Stimulated activated CD4-positive, alpha-beta T cell treated with anti-CD3 and anti-CD28 coated beads, Interleukin-4, amount 100 ng/mL, for 4 hours (primary cell): ENCODE measurements at regions not wholly inside any gene's neighbourhood (a gene's known extent, or its start where the extent isn't known, plus 50 kb on each side); places are given as distances from the start of the nearest gene placed in this dataset.

Source experiments
- DNase-seq, 2 experiments: peaks; one replicate each; pipeline ENCODE4 v3.0.0-alpha.2; 2020

DNA sequence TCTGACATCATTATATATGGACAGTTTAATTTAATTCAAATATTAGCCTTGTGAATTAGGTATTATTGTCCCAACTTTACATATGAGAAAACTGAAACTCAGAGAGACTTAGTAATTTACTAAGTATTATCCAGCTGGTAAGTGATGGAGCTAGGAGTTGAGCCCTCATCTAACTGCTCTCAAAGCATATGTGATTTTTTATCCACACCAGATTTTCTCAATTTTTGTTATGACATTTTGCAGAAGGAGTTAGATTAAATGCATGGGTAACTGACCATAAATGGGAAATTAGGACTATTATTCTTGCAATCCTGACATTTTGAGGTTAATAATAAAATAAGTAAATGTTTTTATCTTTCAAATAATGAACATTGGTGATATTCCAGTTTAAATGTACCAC lies 778.3 kb upstream of the SORCS1 start:
- no peak for DNase-seq

DNA sequence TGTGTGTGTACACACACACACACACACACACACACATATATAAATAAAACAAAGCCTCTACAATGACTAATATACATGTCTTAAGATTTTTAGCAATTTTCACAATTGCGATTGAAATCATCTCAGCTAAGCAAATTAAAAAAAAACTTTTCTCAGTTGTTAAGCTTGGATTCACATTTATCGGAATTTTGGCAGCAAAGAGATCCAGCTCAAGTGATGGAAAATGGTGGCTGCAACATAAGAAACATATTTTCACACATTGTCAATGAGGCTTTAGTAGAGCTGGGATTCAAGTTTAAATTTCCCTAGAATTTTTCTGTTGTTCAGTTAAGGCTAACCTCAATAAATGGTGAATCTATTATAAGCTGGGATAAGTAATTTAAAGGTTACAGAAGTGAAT lies 768.6 kb upstream of the SORCS1 start:
- no peak for DNase-seq

DNA sequence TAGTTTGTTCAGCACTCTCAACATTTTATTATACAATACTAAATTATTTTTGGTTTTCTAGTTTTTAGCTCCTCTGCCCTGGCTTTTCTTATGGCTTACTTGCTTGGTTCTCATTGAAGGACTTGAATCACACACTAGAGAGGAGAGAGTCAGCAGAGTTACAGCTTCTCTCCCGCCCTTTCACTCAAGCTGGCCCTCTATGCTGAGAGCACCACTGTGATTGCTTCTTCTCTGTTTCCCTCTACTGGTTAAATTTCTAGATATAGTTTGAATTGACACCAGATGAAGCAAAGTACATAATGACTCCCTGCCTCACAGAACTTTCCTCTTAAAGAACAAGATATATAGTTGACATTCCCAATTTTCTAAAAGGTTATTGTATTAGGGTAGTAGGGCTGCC lies 767.3 kb upstream of the SORCS1 start:
- no peak for DNase-seq

DNA sequence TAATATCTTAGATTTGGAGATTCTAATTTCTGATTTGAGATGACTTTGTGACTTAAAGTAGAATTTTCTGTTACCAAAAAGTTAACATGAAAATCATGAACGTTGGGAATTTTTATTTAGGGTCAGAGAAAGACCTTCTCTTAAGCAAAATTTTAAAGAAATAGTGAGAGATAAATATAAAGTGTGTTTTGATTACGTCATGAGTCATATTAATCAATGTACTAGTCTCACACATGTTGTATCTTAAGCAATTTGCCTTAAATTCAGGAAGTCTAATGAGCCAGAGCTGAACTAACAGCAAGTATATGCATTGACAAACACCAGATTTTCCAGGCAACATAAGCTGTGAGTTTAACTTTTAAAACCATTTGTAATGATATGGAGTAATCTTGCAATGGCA lies 765.5 kb upstream of the SORCS1 start:
- DNase-seq = no peak

DNA sequence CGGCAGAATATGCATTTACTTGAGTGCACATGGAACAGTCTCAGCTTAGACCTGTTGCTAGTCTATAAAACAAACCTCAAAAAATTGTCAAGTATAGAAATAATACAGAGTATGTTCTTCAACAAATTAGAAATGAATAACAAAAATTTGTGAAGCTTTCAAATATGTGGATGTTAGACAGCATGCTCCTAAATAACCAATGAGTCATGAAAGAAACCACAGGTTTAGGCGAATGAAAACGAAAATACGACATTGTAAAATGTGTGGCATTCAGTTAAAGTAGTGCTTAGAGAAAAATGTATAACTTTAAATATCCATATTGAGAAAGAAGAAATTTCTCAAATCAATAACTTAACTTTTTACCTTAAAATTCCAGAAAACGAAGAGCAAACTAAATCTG lies 760.0 kb upstream of the SORCS1 start:
- no peak for DNase-seq

DNA sequence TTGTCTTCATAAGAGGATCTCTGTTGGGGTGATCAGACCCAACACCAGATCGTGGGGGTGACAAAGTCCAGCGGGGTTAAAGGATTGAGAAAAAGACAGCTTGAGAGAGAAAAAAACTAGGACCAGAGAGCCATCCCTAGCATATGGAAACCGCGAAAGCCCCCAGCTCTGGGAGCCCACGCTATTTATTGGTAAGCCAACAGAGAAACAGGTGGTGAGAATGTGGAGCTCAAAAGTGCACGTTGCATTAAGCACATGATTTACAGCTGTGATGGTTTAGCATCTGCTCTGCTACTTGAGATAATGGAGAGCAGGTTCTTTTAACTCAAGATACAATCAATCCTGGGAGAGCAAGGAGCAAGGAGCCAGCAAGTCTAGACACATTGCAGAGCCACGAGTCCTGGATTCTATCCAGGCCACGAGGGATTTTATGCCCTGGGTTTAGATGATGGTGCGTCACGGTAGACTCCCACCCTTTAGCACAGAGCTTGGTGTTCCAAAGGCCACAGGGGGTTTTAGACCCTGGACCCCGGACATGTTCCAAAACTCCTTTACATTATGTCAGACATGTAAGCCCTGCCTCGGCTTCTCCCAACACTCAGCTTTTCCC lies 755.2 kb upstream of the SORCS1 start:
- DNase-seq = no peak

DNA sequence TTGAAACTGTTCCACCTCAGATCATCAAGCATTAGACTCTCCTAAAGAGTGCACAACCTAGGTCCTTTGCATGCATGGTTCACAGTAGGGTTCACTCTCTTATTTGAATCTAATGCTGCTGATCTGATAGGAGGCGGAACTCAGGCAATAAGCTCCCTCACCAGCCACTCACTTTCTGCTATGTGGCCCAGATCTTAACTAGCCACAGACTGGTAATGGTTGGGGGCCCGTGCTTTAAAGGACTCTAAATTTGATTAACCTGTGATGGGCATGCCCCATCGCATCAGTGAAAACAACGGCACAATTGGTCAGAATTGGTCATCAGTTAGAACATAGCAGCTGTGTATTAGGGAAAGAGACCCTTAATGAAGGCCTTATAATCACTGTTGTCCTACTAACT lies 753.7 kb upstream of the SORCS1 start:
- no peak for DNase-seq

DNA sequence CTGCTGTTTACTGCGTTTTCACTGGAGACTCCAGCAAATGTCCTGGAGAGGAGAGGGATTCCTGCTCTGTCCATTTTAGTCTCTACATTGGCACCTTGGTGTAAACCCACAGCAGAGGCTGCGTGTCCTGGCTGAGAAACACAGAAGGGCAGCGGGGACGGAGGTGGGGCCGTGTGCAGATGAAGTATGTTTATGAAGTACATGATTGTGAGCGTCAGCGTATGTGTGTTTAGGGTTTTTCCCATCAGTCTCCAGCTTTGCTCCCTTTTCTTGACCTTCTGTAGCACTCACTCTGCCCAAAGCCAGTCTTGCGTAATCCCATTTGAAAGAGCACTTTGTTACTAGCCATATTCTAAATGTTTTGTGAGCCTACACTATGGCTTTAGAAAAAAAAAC lies 750.7 kb upstream of the SORCS1 start:
- DNase-seq = no peak

DNA sequence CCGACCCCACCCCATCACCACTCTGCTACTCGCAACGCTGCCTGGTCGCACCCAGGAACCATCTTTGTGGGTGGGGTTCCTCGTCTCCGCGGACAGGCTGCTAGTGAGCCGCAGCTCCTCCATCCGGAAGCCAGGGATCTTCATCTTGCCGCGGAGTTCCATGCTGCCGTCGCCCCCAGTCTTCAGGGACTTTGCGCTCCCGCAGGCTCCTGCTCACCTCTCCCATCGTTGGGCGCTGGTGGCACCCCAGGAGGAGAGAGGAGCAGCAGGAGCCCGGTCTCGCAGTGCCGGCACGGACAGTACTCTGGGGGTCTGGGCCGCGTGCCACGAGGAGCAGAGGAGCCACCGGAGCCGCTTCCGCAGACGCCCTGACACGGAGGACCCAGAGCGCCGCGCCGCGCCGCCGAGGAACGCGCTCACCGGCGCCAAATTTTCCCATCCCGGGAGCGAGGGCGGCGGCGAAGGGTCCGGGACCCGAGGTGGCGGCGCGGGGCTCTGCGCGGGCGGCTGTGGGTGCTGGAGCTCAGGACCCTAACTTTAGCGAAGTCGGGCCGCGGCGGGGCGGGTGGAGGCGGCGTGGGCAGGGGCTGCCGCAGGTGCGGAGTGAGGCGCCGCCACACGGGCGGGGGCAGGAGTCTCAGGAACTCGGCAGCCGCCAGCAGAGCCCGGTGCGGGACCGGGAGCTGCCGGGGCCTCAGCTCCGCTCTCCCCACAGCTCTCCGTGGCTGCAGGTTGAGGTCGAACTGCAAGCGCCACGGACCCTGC lies 750.1 kb upstream of the SORCS1 start:
- no peak for DNase-seq

DNA sequence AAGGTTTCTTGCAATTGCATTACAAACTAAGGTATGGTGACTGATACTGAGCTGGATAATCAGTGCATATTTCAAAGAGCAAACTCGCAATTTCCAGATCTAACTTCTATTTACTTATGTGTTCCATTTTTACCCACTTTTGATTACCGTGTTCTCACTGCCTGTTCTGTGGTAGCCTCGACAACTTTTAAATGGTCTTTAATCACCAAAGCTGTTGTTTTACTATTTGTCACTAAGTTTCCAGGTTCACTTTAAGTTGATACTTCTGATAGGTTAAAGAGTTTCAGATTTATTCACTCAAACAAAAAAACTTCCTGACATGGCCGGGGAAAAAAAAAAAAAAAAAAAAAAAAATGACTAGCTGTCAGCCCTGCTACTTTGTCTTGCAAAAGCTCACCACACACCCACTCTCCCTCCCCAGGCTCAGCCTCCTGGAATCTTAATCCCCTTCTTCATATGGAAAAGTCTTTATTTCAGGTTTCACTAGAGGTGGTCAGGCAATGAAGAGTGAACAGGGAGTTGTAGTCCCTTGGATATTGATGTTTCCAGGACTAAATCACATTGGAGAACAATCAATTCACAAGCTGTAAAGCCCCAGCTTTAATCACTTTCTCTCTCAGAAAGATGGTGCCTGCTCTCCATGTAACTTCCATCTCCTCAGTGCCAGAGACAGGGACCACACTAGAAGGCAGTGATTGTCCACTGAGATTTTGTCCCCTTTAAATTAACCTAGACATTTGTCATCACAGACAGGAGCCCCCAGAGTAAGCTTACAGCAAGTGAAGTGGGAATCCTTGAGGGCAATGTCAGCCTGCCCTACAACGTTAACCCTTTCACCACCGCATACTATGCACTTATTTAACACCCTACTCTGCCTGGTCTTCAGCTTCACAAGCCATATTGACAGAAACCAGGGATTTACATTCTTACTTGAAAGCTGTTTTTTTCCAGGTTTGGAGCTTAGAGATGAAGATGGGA lies 749.1 kb upstream of the SORCS1 start:
- no peak for DNase-seq

DNA sequence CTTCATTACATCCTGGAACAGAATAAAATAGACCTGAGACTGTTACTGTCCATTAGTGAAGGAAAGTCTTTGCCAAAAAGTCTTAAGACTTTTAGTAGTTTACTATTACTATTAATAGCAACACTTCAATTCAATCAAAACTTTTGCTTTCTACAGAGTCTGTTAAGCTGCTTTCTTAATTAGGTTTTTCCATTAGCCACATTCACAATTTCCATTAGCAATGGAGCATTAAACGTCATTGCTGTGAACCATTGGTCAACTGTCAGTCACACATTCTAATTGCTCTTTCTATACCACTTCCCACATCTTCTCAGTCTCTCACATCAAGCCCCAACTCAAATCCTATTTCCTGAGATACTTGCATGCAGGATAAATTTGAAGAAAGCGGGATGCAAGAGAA lies 736.6 kb upstream of the SORCS1 start:
- DNase-seq = no peak

DNA sequence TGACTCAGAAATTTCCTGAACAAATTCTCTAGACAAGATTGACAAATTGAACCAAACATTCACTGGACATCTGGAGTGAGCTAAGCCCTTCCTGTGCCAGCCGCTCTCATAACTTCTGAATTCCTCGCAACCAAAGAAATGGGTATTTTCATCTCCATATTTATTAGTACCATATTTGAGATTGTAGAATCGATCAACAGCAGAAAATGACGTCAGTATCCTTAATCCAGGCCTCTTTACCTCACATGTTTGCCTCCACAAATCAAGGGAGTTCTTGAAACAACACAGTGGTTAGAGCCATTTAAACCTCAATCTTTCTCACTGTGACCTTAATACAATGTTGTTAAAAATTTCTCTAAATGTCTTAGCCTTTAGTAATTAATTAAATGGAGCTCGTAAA lies 735.6 kb upstream of the SORCS1 start:
- no peak for DNase-seq

DNA sequence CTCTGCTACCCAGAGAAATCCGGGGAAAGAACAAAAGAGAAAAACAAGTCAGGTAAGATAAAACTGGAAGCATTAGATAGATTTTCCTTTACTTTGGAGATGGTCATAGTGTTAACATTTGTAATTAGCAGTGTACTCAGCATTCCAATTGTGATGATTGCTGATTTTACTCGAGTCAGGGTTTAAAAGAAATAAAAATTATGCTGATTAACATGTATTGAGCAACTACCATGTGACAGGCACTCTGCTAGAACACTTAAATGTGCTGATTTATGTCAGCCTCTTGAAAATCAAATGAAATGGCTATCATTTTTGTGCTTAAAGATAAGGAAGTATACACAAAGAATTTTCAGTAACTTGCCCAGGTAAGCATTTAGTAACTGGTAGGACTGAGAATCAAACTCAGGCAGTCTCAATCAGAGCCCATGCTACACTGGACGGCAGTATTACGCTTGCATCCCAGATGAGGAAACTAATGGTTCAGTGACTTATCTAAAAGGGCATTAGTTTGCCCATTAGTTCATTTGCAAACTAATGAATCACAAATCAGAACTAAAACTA lies 735.1 kb upstream of the SORCS1 start:
- no peak for DNase-seq

DNA sequence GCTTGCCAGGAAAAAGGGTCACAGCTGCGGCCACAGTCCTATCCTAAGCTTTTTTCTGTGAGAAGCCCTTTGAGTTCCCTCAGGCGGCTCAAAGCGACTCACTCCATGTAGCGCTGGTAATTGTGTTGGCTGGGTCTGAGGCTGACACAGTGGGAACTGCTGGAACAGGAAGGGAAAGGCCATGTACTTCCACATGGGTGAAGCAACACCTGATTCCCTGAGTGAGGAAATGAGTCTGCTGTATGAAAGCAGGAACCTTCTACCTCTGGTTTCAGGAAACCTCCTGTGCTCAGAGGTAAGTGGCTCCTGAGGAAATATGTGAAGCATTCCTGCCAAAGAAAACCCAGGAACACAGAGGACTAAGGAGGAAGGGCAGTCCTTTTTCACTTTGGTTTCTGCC lies 734.6 kb upstream of the SORCS1 start:
- no peak for DNase-seq

DNA sequence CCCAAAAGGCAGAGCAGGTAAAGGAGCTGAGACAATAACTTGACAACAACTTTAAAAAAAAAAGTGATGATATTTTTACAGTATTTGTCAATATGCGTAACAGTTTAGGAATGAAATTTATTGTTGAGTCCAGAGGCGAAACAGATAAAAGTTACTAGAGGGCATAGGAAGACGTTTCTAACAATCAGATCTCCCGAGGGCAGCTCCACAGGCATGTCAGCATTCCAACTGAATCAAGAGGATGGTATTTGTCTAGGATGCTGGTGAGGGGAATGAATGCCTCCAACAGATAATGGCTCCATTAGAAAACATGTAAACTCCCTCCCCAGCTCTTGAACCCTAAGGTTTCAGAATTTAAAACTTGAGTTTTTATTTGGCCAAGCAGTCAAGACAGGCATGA lies 733.9 kb upstream of the SORCS1 start:
- no peak for DNase-seq

DNA sequence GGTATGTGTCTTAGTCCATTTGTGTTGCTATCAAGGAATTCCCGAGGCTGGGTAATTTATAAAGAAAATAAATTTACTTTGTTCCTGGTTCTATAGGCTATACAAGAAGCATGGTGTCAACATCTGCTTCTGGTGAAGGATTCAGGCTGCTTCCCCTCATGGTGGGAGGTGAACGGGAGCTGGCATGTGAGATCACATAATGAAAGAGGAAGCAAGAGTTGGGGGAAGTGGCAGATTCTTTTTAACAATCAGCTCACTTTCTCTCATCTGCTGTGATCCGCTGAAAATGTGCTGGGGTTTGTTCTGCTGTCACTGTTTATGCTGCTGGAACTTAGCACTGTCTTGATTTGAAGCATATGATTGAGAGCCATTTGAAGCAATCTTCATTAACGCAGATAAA lies 730.0 kb upstream of the SORCS1 start:
- no peak for DNase-seq

DNA sequence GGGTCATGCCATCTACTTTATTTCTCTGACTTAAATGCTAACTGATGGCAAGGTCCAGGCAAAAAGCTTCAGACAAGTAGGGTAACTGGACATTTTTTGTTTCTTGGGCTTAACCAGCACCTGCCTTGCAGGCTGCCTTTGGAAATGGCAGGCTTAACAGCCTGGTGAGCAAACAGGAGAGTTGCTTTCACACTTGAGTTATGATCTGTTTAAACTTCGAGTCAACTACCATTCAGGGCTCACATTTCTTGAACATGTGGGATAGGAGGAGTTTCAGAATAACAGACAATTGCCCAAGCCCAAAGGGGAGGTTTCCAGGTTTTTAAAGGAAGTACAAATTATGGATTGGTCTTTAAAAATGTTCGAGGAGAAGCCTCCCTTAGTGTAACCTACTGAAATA lies 724.6 kb upstream of the SORCS1 start:
- DNase-seq = no peak

DNA sequence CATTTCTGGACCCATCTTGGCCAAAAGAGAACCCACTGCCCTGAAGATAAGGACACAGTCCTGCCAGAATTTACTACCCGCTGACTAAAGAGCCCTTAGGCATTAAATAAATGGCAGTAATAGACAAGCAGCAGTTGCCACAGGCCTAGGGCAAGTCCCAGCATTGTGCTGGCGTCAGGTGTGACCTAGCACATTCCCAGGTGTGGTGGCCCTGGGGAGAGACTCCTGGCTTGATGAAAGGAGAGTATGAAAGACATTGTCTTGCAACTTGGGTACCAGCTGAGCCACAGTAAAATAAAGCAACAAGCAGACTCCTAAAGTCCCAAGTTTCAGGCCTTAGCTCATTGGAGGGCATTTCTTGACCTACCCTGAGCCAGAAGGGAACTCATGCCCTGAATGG lies 715.7 kb upstream of the SORCS1 start:
- no peak for DNase-seq

DNA sequence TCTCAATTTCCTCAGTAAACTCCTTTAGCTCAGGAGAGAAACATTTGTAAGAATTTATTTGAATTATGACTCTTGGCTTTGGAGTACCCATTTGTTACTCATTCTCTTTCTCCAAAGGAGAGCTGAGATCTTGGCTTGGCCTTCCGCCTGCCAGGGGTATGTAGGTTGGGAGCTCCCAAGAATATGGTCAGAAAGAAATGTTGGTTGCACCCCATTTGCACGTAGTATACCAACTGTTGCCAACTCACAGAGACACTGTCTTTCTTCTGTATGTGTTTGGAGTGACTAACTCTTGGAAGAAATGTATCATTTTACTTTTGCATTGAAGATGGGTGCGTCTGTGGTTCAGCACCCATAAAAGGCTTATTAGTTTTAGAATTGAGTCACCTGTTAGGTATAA lies 708.5 kb upstream of the SORCS1 start:
- no peak for DNase-seq

DNA sequence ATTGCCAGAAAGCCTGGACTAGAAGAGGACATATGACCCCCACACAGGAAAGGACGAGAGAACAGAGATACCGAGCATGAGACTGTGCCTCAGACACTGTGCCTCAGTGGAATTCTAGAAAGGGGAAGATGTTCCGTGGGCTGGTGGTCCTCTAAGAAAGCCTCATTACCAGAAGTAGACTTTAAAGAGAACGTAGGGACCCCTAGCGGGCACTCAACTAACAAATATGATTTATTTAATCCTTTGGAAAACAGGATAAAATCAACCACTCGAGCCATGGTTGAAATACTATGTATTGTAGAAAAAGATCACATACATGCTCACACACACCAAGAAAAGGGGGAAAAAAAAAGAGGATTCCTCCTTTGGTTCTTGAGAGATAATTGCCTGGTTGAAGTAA lies 701.2 kb upstream of the SORCS1 start:
- DNase-seq = no peak

DNA sequence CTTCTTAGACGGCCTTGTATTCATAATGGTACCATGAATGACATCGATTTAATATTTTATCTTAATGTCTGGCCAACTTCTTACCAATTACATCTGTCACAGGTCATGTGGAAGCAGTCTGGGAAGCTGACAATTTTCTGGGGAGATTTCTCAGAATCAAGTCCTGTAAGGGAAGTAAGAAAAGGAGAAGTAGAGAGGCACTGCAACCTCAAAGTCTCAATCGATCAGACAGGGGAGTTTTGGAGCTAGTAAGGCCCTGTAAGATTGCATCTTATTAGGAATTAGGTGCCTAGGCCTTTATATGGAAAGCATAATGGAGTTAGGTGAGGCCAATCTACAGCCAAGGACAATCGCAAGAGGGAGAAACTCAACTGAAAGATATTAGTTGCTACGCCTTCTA lies 694.6 kb upstream of the SORCS1 start:
- no peak for DNase-seq

DNA sequence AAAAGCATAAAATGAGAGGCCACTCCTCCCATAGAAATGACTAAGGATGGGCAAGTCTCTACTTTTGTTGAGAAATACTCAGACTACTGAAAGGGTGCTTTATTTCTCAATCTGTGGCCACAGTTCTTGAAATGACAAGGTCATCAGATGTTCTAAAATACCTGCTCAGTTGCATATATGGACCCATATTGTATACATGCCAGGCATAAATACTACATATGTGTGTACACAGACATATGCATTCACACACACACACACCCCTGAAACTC lies 691.5 kb upstream of the SORCS1 start:
- DNase-seq = no peak

DNA sequence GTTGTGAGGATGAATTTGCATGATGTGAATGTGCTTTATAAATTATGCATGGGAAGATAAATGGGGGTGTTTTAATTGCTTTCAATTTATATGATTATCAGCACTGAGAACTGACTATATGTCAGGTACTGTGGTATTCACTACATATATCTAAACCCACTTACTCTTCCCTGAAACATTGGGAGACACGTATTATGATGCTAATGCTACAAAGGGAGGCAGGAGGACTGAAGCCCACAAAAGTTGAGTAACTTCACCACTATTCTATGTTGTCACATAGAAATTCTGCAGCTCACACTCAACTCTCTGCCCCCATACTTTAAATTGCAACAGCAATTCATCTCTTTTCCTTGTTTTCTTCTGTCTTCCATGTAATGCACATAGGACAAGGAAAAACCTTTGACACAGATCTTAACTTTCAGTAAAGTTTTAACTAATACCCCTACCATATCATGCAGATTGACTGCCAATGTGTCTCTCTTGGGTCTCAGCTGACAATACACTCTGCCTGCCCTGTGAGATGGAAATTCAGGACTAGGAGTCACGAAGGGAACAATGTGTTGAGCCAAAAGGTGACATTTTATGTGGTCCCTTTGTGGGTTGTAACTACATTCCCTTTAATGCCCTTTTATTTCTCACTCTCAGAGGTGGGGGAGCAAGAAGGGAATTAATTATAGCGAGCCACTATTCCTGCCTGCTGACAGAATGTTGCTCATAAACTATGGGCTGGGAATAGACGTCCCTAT lies 691.0 kb upstream of the SORCS1 start:
- DNase-seq = no peak
